ENCODE measurements at regions not wholly inside any gene's neighbourhood (a gene's known extent, or its start where the extent isn't known, plus 50 kb on each side); places are given as distances from the start of the nearest gene placed in this dataset.
A peak's percentile ranks its signal among the peaks of the same experiment; 100 is the strongest.

DNA sequence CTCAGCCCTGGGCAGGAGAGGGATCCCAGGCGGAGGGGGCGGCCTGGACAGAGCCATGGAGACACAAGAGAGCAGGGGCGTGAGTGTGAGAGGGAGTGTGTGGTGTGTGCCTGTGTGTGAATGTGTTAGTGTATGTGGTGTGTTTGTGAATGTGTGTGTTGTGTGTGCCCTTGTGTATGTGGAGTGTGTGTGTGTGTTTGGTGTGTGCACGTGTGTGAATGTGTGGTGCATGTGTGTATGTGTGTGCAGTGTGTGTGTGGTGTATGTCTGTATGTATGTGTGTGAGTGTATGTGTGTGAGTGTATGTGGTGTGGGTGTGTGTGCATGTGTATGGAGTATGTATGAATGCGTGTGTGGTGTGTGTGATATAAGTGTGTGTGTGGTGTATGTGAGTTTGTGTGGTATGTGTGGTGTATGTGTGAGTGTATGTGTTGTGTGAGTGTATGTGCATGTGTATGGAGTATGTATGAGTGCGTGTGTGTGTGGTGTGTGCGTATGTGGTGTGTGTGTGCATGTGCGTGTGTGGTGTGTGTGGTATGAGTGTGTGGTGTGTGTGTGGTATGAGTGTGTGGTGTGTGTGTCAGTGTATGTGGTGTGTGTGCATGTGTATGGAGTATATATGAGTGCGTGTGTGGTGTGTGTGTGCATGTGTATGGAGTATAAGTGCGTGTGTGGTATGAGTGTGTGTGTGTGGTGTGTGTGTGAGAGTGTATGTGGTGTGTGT is 175.2 kb upstream of the AFDN start (continued):
- TF ChIP-seq, protein P1, sequence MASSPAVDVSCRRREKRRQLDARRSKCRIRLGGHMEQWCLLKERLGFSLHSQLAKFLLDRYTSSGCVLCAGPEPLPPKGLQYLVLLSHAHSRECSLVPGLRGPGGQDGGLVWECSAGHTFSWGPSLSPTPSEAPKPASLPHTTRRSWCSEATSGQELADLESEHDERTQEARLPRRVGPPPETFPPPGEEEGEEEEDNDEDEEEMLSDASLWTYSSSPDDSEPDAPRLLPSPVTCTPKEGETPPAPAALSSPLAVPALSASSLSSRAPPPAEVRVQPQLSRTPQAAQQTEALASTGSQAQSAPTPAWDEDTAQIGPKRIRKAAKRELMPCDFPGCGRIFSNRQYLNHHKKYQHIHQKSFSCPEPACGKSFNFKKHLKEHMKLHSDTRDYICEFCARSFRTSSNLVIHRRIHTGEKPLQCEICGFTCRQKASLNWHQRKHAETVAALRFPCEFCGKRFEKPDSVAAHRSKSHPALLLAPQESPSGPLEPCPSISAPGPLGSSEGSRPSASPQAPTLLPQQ (tag by site-specific recombination; IDR thresholded peaks at IDR 0.05), result no peak
- no peak for TF ChIP-seq ZNF549 (tag by site-specific recombination; IDR thresholded peaks at IDR 0.05)
- no peak for TF ChIP-seq ZNF24 (tag by site-specific recombination; IDR thresholded peaks at IDR 0.05)
- no peak for TF ChIP-seq ZNF19 (tag by site-specific recombination; IDR thresholded peaks at IDR 0.05; ENCODE audit: low read depth)
- no peak for TF ChIP-seq ZBTB48 (tag by site-specific recombination; IDR thresholded peaks at IDR 0.05)
- no peak for TF ChIP-seq TCF7L2 (IDR thresholded peaks at IDR 0.05; ENCODE audit: borderline replicate concordance, low read depth, low read length)
- TF ChIP-seq TRIM28 (IDR thresholded peaks at IDR 0.05; ENCODE audit: borderline replicate concordance, low read length), result no peak
- TF ChIP-seq KLF1 (tag by site-specific recombination; IDR thresholded peaks at IDR 0.05), result no peak
- no peak for TF ChIP-seq ZNF121 (tag by site-specific recombination; IDR thresholded peaks at IDR 0.05)
- no peak for TF ChIP-seq ZNF324 (tag by site-specific recombination; IDR thresholded peaks at IDR 0.05)
- no peak for TF ChIP-seq ZNF701 (tag by site-specific recombination; IDR thresholded peaks at IDR 0.05)
- TF ChIP-seq, protein P2, sequence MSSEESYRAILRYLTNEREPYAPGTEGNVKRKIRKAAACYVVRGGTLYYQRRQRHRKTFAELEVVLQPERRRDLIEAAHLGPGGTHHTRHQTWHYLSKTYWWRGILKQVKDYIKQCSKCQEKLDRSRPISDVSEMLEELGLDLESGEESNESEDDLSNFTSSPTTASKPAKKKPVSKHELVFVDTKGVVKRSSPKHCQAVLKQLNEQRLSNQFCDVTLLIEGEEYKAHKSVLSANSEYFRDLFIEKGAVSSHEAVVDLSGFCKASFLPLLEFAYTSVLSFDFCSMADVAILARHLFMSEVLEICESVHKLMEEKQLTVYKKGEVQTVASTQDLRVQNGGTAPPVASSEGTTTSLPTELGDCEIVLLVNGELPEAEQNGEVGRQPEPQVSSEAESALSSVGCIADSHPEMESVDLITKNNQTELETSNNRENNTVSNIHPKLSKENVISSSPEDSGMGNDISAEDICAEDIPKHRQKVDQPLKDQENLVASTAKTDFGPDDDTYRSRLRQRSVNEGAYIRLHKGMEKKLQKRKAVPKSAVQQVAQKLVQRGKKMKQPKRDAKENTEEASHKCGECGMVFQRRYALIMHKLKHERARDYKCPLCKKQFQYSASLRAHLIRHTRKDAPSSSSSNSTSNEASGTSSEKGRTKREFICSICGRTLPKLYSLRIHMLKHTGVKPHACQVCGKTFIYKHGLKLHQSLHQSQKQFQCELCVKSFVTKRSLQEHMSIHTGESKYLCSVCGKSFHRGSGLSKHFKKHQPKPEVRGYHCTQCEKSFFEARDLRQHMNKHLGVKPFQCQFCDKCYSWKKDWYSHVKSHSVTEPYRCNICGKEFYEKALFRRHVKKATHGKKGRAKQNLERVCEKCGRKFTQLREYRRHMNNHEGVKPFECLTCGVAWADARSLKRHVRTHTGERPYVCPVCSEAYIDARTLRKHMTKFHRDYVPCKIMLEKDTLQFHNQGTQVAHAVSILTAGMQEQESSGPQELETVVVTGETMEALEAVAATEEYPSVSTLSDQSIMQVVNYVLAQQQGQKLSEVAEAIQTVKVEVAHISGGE (tag by site-specific recombination; conservative IDR thresholded peaks at IDR 0.05; ENCODE audit: low read depth), result no peak
- TF ChIP-seq ZNF555 (tag by site-specific recombination; conservative IDR thresholded peaks at IDR 0.05), result no peak
- no peak for TF ChIP-seq SETDB1 (IDR thresholded peaks at IDR 0.05; ENCODE audit: insufficient read length, low read length)
- TF ChIP-seq ZBTB7A (tag by site-specific recombination; IDR thresholded peaks at IDR 0.05; ENCODE audit: low read depth), result no peak
- TF ChIP-seq, protein P3, sequence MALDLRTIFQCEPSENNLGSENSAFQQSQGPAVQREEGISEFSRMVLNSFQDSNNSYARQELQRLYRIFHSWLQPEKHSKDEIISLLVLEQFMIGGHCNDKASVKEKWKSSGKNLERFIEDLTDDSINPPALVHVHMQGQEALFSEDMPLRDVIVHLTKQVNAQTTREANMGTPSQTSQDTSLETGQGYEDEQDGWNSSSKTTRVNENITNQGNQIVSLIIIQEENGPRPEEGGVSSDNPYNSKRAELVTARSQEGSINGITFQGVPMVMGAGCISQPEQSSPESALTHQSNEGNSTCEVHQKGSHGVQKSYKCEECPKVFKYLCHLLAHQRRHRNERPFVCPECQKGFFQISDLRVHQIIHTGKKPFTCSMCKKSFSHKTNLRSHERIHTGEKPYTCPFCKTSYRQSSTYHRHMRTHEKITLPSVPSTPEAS (tag by site-specific recombination; IDR thresholded peaks at IDR 0.05), result peak; percentile 27; the same call in 1 of the 2 replicates
- TF ChIP-seq, protein P4, sequence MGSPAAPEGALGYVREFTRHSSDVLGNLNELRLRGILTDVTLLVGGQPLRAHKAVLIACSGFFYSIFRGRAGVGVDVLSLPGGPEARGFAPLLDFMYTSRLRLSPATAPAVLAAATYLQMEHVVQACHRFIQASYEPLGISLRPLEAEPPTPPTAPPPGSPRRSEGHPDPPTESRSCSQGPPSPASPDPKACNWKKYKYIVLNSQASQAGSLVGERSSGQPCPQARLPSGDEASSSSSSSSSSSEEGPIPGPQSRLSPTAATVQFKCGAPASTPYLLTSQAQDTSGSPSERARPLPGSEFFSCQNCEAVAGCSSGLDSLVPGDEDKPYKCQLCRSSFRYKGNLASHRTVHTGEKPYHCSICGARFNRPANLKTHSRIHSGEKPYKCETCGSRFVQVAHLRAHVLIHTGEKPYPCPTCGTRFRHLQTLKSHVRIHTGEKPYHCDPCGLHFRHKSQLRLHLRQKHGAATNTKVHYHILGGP (tag by site-specific recombination; IDR thresholded peaks at IDR 0.05), result no peak
- TF ChIP-seq HOXC10 (CRISPR knock-in tag; IDR thresholded peaks at IDR 0.05), result no peak
- peak; percentile 28; the same call in 1 of the 2 replicates for TF ChIP-seq ZFHX2 (tag by site-specific recombination; conservative IDR thresholded peaks at IDR 0.05)
- no peak for TF ChIP-seq SCRT2 (tag by site-specific recombination; IDR thresholded peaks at IDR 0.05)
- peak; percentile 48 for TF ChIP-seq EGR2 (tag by site-specific recombination; IDR thresholded peaks at IDR 0.05; ENCODE audit: low read depth)
- TF ChIP-seq, protein P5, sequence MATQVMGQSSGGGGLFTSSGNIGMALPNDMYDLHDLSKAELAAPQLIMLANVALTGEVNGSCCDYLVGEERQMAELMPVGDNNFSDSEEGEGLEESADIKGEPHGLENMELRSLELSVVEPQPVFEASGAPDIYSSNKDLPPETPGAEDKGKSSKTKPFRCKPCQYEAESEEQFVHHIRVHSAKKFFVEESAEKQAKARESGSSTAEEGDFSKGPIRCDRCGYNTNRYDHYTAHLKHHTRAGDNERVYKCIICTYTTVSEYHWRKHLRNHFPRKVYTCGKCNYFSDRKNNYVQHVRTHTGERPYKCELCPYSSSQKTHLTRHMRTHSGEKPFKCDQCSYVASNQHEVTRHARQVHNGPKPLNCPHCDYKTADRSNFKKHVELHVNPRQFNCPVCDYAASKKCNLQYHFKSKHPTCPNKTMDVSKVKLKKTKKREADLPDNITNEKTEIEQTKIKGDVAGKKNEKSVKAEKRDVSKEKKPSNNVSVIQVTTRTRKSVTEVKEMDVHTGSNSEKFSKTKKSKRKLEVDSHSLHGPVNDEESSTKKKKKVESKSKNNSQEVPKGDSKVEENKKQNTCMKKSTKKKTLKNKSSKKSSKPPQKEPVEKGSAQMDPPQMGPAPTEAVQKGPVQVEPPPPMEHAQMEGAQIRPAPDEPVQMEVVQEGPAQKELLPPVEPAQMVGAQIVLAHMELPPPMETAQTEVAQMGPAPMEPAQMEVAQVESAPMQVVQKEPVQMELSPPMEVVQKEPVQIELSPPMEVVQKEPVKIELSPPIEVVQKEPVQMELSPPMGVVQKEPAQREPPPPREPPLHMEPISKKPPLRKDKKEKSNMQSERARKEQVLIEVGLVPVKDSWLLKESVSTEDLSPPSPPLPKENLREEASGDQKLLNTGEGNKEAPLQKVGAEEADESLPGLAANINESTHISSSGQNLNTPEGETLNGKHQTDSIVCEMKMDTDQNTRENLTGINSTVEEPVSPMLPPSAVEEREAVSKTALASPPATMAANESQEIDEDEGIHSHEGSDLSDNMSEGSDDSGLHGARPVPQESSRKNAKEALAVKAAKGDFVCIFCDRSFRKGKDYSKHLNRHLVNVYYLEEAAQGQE (tag by site-specific recombination; IDR thresholded peaks at IDR 0.05), result no peak
- TF ChIP-seq ZNF239 (tag by site-specific recombination; IDR thresholded peaks at IDR 0.05), result 0 out of 2 replicates have a peak, but pooled peaks have one; percentile 9
- TF ChIP-seq ZFP69B (tag by site-specific recombination; IDR thresholded peaks at IDR 0.05), result no peak
- TF ChIP-seq ZNF133 (tag by site-specific recombination; IDR thresholded peaks at IDR 0.05), result no peak
- no peak for TF ChIP-seq GLI4 (tag by site-specific recombination; IDR thresholded peaks at IDR 0.05)
- TF ChIP-seq ZNF843 (tag by site-specific recombination; IDR thresholded peaks at IDR 0.05), result no peak
